Epithelial cell of proximal tubule (primary cell): ENCODE measurements at regions not wholly inside any gene's neighbourhood (a gene's known extent, or its start where the extent isn't known, plus 50 kb on each side); places are given as distances from the start of the nearest gene placed in this dataset.

Experiments
- DNase-seq: peaks from one replicate; pipeline ENCODE4 v3.0.0-alpha.2; 2011; ENCODE audit warnings: low read depth
- H3K4me3 ChIP-seq: 2 replicates; pipeline ENCODE4 v1.5.1; 2011; ENCODE audit warnings: low read depth, mild to moderate bottlenecking, low read length
- CTCF ChIP-seq: conservative IDR thresholded peaks from 2 replicates; pipeline ENCODE4 v1.5.1; 2012; ENCODE audit warnings: low read depth, mild to moderate bottlenecking, low read length

- DNase-seq, result no peak
- no peak overlapping the region for H3K4me3 ChIP-seq
- TF ChIP-seq CTCF, result no peak
Observed at GRCh38 chr18:71523483-71524435, 1020.4 kb downstream of the CBLN2 start.

GRCh38 chr18:71505526-71505925 is 1038.6 kb downstream of the CBLN2 start:
- TF ChIP-seq CTCF, result no peak
- DNase-seq, result no peak
- no peak overlapping the region for H3K4me3 ChIP-seq

GRCh38 chr18:71503222-71503621 is 1040.9 kb downstream of the CBLN2 start:
- TF ChIP-seq CTCF, result no peak
- no peak overlapping the region for H3K4me3 ChIP-seq
- DNase-seq, result no peak

- TF ChIP-seq CTCF, result no peak
- H3K4me3 ChIP-seq, result no peak overlapping the region
- peak; percentile 26 for DNase-seq
Observed at GRCh38 chr18:71485611-71486010, 1058.5 kb downstream of the CBLN2 start.

- TF ChIP-seq CTCF, result no peak
- peak overlapping the region; percentile 30 for H3K4me3 ChIP-seq
- peak; percentile 82 for DNase-seq
Observed at GRCh38 chr18:71471963-71472725, 1072.0 kb downstream of the CBLN2 start.

- TF ChIP-seq CTCF, result no peak
- no peak for DNase-seq
- H3K4me3 ChIP-seq, result no peak overlapping the region
Observed at GRCh38 chr18:71456206-71456605, 1087.9 kb downstream of the CBLN2 start.
